HEK293 (cell line): ENCODE measurements at regions not wholly inside any gene's neighbourhood (a gene's known extent, or its start where the extent isn't known, plus 50 kb on each side); places are given as distances from the start of the nearest gene placed in this dataset.

ENCODE experiments used
- CTCF ChIA-PET: fragments of 350-600 bp; formaldehyde crosslinking; extraction: SDS; loops from one replicate; lab custom pipeline; 2021; ENCODE audit warnings: antibody characterized with exemption; lab: Yijun Ruan, JAX
- POLR2A ChIA-PET: fragments of 300-600 bp; formaldehyde crosslinking; extraction: SDS; loops from one replicate; lab custom pipeline; 2020; ENCODE audit warnings: antibody characterized with exemption, inconsistent platforms; lab: Yijun Ruan, JAX
- H3K27ac ChIP-seq: fragments of 200-500 bp; sonication (Bioruptor generic); 2 replicates; pipeline ENCODE4 v1.5.1; 2014; ENCODE audit warnings: low read depth, low read length, control low read depth, inconsistent platforms; ENCODE audit errors: extremely low read depth
- H3K36me3 ChIP-seq, 2 experiments: fragments of 200-500 bp in 1 of 2; sonication (Bioruptor generic) in 1 of 2; 1 replicate in 1 of 2; 2 replicates in 1 of 2; pipeline ENCODE4 v1.5.1; 2014 to 2017; ENCODE audit warnings: inconsistent platforms in 2 of 2, low read length in 2 of 2; ENCODE audit not compliant: control insufficient read depth in 2 of 2, insufficient read depth in 1 of 2
- H3K4me1 ChIP-seq: fragments of 200-500 bp; sonication (Bioruptor generic); 2 replicates; pipeline ENCODE4 v1.5.1; 2014; ENCODE audit warnings: mild to moderate bottlenecking, low read length, inconsistent platforms; ENCODE audit not compliant: control insufficient read depth, insufficient read depth
- H3K4me3 ChIP-seq: 2 replicates; pipeline ENCODE4 v1.5.1; 2011; ENCODE audit warnings: low read depth, mild to moderate bottlenecking, control low read depth, low read length, moderate library complexity
- H3K9me3 ChIP-seq: fragments of 200-500 bp; sonication (Bioruptor generic); 2 replicates; pipeline ENCODE4 v1.5.1; 2014; ENCODE audit warnings: low read depth, low read length, inconsistent platforms; ENCODE audit not compliant: control insufficient read depth, insufficient read depth
- GLI4 ChIP-seq: fragments of 450-650 bp; formaldehyde crosslinking; IDR thresholded peaks from 2 replicates; pipeline ENCODE4 v1.5.1; 2016; ENCODE audit warnings: missing biosample characterization, missing genetic modification characterization
- IKZF3 ChIP-seq: fragments of 450-650 bp; IDR thresholded peaks from 2 replicates; pipeline ENCODE4 v1.5.0; 2018; ENCODE audit warnings: missing biosample characterization, mild to moderate bottlenecking, missing genetic modification characterization, moderate library complexity
- KLF10 ChIP-seq: fragments of 450-650 bp; IDR thresholded peaks from 2 replicates; pipeline ENCODE4 v1.5.1; 2018; ENCODE audit warnings: missing biosample characterization, mild to moderate bottlenecking, missing genetic modification characterization
- MZF1 ChIP-seq: fragments of 450-650 bp; formaldehyde crosslinking; IDR thresholded peaks from 2 replicates; pipeline ENCODE4 v1.5.1; 2017; ENCODE audit warnings: missing biosample characterization, missing genetic modification characterization, borderline replicate concordance
- SALL2 ChIP-seq: fragments of 450-650 bp; formaldehyde crosslinking; IDR thresholded peaks from 2 replicates; pipeline ENCODE4 v1.5.0; 2017; ENCODE audit warnings: missing biosample characterization, mild to moderate bottlenecking, missing genetic modification characterization, borderline replicate concordance
- SCRT2 ChIP-seq: fragments of 450-650 bp; formaldehyde crosslinking; IDR thresholded peaks from 2 replicates; pipeline ENCODE4 v1.5.1; 2016; ENCODE audit warnings: missing biosample characterization, missing genetic modification characterization
- SP7 ChIP-seq: fragments of 450-650 bp; formaldehyde crosslinking; IDR thresholded peaks from 2 replicates; pipeline ENCODE4 v1.5.1; 2016; ENCODE audit warnings: missing biosample characterization, missing genetic modification characterization
- TRIM28 ChIP-seq: IDR thresholded peaks from 2 replicates; pipeline ENCODE4 v1.6.1; 2011; ENCODE audit warnings: low read length, control low read depth, borderline replicate concordance
- ZFP37 ChIP-seq: fragments of 450-650 bp; formaldehyde crosslinking; IDR thresholded peaks from 2 replicates; pipeline ENCODE4 v1.5.1; 2016; ENCODE audit warnings: missing biosample characterization, missing genetic modification characterization
- ZNF174 ChIP-seq: fragments of 450-650 bp; formaldehyde crosslinking; IDR thresholded peaks from 2 replicates; pipeline ENCODE4 v1.5.0; 2017; ENCODE audit warnings: missing biosample characterization, mild to moderate bottlenecking, missing genetic modification characterization
- ZNF211 ChIP-seq: fragments of 450-650 bp; formaldehyde crosslinking; IDR thresholded peaks from 2 replicates; pipeline ENCODE4 v1.5.1; 2016; ENCODE audit warnings: low read depth, missing biosample characterization, missing genetic modification characterization
- ZNF274 ChIP-seq, 2 experiments: fragments of 200-500 bp in 1 of 2; fragments of 450-650 bp in 1 of 2; sonication (Bioruptor generic) in 1 of 2; formaldehyde crosslinking in 1 of 2; IDR thresholded peaks; 2 replicates each; pipeline versions ENCODE4 v1.5.1 to v1.6.1; 2014 to 2016; ENCODE audit warnings: borderline replicate concordance in 1 of 2, inconsistent platforms in 1 of 2, low read length in 1 of 2, missing biosample characterization in 1 of 2, missing genetic modification characterization in 1 of 2
- ZNF324 ChIP-seq: fragments of 450-650 bp; formaldehyde crosslinking; IDR thresholded peaks from 2 replicates; pipeline ENCODE4 v1.5.1; 2016; ENCODE audit warnings: missing biosample characterization, missing genetic modification characterization
- ZNF37A ChIP-seq: fragments of 450-650 bp; IDR thresholded peaks from 2 replicates; pipeline ENCODE4 v1.5.1; 2018; ENCODE audit warnings: missing biosample characterization, missing genetic modification characterization
- ZNF426 ChIP-seq: fragments of 450-650 bp; formaldehyde crosslinking; IDR thresholded peaks from 2 replicates; pipeline ENCODE4 v1.5.1; 2017; ENCODE audit warnings: missing biosample characterization, missing genetic modification characterization, mild to moderate bottlenecking, inconsistent platforms, moderate library complexity
- ZNF555 ChIP-seq: fragments of 450-650 bp; formaldehyde crosslinking; conservative IDR thresholded peaks from 2 replicates; pipeline ENCODE4 v1.5.1; 2017; ENCODE audit warnings: missing biosample characterization, mild to moderate bottlenecking, missing genetic modification characterization, inconsistent platforms
- ZNF670 ChIP-seq: fragments of 450-650 bp; formaldehyde crosslinking; IDR thresholded peaks from 2 replicates; pipeline ENCODE4 v1.5.1; 2016; ENCODE audit warnings: missing biosample characterization, missing genetic modification characterization, low read depth
- ZNF76 ChIP-seq: fragments of 450-650 bp; formaldehyde crosslinking; IDR thresholded peaks from 2 replicates; pipeline ENCODE4; 2016; ENCODE audit warnings: low read depth, missing biosample characterization, missing genetic modification characterization, borderline replicate concordance
- TF ChIP-seq, protein P1 (sequence below): fragments of 450-650 bp; formaldehyde crosslinking; IDR thresholded peaks from 2 replicates; pipeline ENCODE4 v1.5.1; 2016; ENCODE audit warnings: missing biosample characterization, missing genetic modification characterization
- TF ChIP-seq, protein P2 (sequence below): fragments of 450-650 bp; formaldehyde crosslinking; IDR thresholded peaks from 2 replicates; pipeline ENCODE4 v1.5.1; 2016; ENCODE audit warnings: missing biosample characterization, missing genetic modification characterization
- TF ChIP-seq, protein P3 (sequence below): fragments of 450-650 bp; formaldehyde crosslinking; IDR thresholded peaks from 2 replicates; pipeline ENCODE4 v1.5.1; 2016; ENCODE audit warnings: missing biosample characterization, missing genetic modification characterization
- TF ChIP-seq, protein P4 (sequence below): fragments of 450-650 bp; formaldehyde crosslinking; IDR thresholded peaks from 2 replicates; pipeline ENCODE4 v1.5.1; 2016; ENCODE audit warnings: missing biosample characterization, missing genetic modification characterization
- TF ChIP-seq, protein P5 (sequence below): fragments of 450-650 bp; formaldehyde crosslinking; IDR thresholded peaks from 2 replicates; pipeline ENCODE4 v1.5.1; 2016; ENCODE audit warnings: missing biosample characterization, missing genetic modification characterization

DNA sequence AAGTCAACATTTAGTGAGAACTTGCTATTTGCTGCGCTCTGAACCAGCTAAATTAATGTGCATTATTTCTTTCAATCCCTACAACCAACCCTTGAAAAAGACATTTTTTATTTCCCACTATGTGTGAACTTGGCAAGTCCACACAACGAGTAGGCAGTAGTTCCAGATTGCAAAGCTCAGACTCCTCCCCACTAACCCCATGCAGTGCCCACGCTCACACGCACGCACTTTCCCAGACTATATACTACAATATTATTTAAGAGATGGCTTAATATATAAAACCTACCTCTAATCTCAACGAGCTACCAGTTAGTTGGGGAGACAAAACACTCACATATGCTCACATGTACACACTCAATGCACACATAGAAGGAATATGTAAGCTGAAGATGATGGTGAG lies 671.2 kb downstream of the LMO4 start:
- no peaks in the 10 kb centered on the region for H3K36me3 ChIP-seq
- ChIA-PET CTCF (interaction anchor here (0.6 to 1.3 kb wide), 3 partner anchors 11 to 180 kb away, joined by 3 to 4 read pairs (median 3); no protein-coding TSS in a partner anchor), POLR2A (no interaction called here)
- no peak for TF ChIP-seq ZNF426 (tag by site-specific recombination)
- H3K27ac ChIP-seq: no peak overlapping the region
- H3K9me3 ChIP-seq: no peaks in the 10 kb centered on the region
- no peaks in the 10 kb centered on the region for H3K4me1 ChIP-seq
- no peak overlapping the region for H3K4me3 ChIP-seq

DNA sequence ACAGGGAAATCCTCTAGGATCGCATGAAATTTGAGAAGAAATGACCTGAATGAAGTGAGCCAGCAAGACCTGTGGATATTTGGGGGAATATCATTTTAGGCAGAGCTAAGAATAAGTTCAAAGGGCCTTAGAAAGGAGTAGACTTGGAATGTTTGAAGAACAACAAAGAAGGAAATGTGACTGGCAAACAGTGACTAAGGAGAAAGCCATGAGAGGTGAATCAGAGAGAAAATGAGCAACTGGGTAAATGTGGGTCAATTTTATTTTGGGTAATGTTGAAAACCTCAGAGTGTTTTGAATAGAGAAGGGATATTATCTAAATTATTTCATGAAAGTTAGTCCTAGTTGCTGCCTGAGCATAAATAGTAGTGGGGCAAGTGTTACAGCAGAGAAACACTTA lies 672.8 kb downstream of the LMO4 start:
- ChIA-PET POLR2A (no interaction called here), CTCF (interaction anchor here (1.2 kb wide), 1 partner anchor 708 kb away, joined by 4 read pairs; no protein-coding TSS in a partner anchor)
- Histone ChIP-seq H3K36me3 (no peaks in the 10 kb centered on the region), H3K27ac (no peak overlapping the region), H3K9me3 (no peaks in the 10 kb centered on the region), H3K4me3 (no peak overlapping the region), H3K4me1 (no peaks in the 10 kb centered on the region)
- TF ChIP-seq, protein P1, sequence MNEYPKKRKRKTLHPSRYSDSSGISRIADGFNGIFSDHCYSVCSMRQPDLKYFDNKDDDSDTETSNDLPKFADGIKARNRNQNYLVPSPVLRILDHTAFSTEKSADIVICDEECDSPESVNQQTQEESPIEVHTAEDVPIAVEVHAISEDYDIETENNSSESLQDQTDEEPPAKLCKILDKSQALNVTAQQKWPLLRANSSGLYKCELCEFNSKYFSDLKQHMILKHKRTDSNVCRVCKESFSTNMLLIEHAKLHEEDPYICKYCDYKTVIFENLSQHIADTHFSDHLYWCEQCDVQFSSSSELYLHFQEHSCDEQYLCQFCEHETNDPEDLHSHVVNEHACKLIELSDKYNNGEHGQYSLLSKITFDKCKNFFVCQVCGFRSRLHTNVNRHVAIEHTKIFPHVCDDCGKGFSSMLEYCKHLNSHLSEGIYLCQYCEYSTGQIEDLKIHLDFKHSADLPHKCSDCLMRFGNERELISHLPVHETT: no peak
- TF ChIP-seq MZF1 (no peak), SCRT2 (tag by site-specific recombination) (no peak), ZNF274 (IDR thresholded peaks at IDR 0.05; ENCODE audit: low read length) (no peak), ZNF274 (tag by site-specific recombination; IDR thresholded peaks at IDR 0.05; ENCODE audit: borderline replicate concordance) (no peak), ZNF670 (no peak), SP7 (tag by site-specific recombination) (no peak), ZNF555 (tag by site-specific recombination) (no peak)
- TF ChIP-seq, protein P2, sequence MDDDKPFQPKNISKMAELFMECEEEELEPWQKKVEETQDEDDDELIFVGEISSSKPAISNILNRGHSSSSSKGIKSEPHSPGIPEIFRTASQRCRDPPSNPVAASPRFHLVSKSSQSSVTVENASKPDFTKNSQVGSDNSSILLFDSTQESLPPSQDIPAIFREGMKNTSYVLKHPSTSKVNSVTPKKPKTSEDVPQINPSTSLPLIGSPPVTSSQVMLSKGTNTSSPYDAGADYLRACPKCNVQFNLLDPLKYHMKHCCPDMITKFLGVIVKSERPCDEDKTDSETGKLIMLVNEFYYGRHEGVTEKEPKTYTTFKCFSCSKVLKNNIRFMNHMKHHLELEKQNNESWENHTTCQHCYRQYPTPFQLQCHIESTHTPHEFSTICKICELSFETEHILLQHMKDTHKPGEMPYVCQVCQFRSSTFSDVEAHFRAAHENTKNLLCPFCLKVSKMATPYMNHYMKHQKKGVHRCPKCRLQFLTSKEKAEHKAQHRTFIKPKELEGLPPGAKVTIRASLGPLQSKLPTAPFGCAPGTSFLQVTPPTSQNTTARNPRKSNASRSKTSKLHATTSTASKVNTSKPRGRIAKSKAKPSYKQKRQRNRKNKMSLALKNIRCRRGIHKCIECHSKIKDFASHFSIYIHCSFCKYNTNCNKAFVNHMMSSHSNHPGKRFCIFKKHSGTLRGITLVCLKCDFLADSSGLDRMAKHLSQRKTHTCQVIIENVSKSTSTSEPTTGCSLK (tag by site-specific recombination): no peak

DNA sequence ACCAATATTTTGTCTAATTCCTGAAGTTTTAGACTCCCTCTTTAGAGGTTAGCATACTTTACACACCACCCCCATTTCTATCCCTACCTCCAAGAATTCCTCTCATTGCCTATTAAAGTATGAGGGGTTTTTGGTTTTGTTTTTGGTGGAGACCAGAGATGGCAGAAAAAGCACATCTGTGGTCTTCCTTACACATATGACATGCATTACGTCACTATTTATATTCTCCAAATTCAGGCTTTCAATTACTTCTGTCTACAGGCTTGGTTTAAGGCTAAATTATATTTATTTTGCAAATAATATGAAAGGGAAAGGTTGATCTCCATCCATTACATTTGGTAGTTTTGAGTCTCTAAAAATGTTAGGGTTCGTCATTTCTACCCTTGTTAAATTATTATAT lies 674.6 kb downstream of the LMO4 start:
- Histone ChIP-seq H3K9me3 (no peaks in the 10 kb centered on the region), H3K27ac (no peak overlapping the region), H3K4me1 (no peaks in the 10 kb centered on the region), H3K36me3 (no peaks in the 10 kb centered on the region), H3K4me3 (no peak overlapping the region)
- ChIA-PET POLR2A (no interaction called here), CTCF (no interaction called here)
- no peak for TF ChIP-seq GLI4 (tag by site-specific recombination)
- TF ChIP-seq ZFP37: no peak
- TF ChIP-seq ZNF174 (tag by site-specific recombination): no peak
- TF ChIP-seq ZNF76 (tag by site-specific recombination): no peak
- TF ChIP-seq, protein P3, sequence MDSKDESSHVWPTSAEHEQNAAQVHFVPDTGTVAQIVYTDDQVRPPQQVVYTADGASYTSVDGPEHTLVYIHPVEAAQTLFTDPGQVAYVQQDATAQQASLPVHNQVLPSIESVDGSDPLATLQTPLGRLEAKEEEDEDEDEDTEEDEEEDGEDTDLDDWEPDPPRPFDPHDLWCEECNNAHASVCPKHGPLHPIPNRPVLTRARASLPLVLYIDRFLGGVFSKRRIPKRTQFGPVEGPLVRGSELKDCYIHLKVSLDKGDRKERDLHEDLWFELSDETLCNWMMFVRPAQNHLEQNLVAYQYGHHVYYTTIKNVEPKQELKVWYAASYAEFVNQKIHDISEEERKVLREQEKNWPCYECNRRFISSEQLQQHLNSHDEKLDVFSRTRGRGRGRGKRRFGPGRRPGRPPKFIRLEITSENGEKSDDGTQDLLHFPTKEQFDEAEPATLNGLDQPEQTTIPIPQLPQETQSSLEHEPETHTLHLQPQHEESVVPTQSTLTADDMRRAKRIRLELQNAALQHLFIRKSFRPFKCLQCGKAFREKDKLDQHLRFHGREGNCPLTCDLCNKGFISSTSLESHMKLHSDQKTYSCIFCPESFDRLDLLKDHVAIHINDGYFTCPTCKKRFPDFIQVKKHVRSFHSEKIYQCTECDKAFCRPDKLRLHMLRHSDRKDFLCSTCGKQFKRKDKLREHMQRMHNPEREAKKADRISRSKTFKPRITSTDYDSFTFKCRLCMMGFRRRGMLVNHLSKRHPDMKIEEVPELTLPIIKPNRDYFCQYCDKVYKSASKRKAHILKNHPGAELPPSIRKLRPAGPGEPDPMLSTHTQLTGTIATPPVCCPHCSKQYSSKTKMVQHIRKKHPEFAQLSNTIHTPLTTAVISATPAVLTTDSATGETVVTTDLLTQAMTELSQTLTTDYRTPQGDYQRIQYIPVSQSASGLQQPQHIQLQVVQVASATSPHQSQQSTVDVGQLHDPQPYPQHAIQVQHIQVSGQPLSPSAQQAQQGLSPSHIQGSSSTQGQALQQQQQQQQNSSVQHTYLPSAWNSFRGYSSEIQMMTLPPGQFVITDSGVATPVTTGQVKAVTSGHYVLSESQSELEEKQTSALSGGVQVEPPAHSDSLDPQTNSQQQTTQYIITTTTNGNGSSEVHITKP: no peak
- no peak for TF ChIP-seq TRIM28
- TF ChIP-seq ZNF37A (tag by site-specific recombination): no peak
- TF ChIP-seq SALL2 (tag by site-specific recombination): no peak
- TF ChIP-seq ZNF324: no peak
- no peak for TF ChIP-seq IKZF3
- TF ChIP-seq KLF10 (tag by site-specific recombination): no peak
- no peak for TF ChIP-seq ZNF211
- TF ChIP-seq, protein P4, sequence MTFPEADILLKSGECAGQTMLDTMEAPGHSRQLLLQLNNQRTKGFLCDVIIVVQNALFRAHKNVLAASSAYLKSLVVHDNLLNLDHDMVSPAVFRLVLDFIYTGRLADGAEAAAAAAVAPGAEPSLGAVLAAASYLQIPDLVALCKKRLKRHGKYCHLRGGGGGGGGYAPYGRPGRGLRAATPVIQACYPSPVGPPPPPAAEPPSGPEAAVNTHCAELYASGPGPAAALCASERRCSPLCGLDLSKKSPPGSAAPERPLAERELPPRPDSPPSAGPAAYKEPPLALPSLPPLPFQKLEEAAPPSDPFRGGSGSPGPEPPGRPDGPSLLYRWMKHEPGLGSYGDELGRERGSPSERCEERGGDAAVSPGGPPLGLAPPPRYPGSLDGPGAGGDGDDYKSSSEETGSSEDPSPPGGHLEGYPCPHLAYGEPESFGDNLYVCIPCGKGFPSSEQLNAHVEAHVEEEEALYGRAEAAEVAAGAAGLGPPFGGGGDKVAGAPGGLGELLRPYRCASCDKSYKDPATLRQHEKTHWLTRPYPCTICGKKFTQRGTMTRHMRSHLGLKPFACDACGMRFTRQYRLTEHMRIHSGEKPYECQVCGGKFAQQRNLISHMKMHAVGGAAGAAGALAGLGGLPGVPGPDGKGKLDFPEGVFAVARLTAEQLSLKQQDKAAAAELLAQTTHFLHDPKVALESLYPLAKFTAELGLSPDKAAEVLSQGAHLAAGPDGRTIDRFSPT: no peak
- TF ChIP-seq, protein P5, sequence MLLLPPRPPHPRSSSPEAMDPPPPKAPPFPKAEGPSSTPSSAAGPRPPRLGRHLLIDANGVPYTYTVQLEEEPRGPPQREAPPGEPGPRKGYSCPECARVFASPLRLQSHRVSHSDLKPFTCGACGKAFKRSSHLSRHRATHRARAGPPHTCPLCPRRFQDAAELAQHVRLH (tag by site-specific recombination): no peak
